WI38 (cell line): ENCODE measurements at regions not wholly inside any gene's neighbourhood (a gene's known extent, or its start where the extent isn't known, plus 50 kb on each side); places are given as distances from the start of the nearest gene placed in this dataset.
"Not testable (repeated sequence)": the region's sequence is repeated elsewhere in the genome, so short reads cannot be mapped to it uniquely, and the experiment has no call there.

Experiments
- H3K4me3 ChIP-seq: 2 replicates; pipeline ENCODE4 v1.5.1; 2011; ENCODE audit warnings: low read depth, mild to moderate bottlenecking, control low read depth, low read length
- CTCF ChIP-seq: IDR thresholded peaks from 2 replicates; pipeline ENCODE4 v1.5.1; 2012; ENCODE audit warnings: low read depth, mild to moderate bottlenecking, control low read depth, low read length

DNA sequence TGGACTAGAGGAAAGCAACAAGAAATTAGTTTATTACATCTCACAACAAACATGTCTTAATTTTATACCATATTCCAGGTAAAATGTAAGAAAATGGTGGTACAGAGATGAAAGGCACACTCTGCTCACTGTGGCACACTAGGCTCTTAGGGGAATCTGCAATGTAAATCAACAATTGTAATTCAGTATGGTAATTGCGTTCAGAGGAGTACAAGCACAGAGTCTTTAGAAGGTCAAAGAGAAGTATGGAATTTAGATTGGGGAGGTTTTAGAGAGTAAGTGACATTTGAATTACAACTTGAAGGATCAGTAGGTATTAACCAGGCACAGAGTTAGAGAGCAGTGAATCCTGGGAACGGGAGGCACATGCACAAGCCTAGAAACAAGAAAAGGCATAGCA lies 694.0 kb upstream of the USP15 start:
- H3K4me3 ChIP-seq = no peak overlapping the region
- TF ChIP-seq CTCF = no peak

- no peak for TF ChIP-seq CTCF
Measured at GRCh38 chr12:61574339-61574738, 685.9 kb upstream of the USP15 start.

GRCh38 chr12:61584943-61585342 lies 675.3 kb upstream of the USP15 start:
- no peak overlapping the region for H3K4me3 ChIP-seq
- TF ChIP-seq CTCF = no peak

More at GRCh38 chr12:61574339-61574738, 685.9 kb upstream of the USP15 start:
- H3K4me3 ChIP-seq = no peak overlapping the region

DNA sequence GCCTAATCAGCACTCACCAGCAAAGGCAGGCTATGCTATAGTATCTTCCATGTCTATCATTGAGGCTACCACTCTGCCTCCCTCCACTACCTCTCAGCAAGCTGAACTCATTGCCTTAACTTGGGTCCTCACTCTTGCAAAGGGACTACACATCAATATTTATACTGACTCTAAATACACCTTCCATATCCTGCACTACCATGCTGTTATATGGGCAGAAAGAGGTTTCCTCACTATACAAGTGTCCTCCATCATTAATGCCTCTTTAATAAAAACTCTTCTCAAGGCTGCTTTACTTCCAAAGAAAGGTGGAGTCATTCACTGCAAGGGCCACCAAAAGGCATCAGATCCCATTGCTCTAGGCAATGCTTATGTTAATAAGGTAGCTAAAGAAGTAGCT lies 669.3 kb upstream of the USP15 start:
- H3K4me3 ChIP-seq = not testable (repeated sequence)

DNA sequence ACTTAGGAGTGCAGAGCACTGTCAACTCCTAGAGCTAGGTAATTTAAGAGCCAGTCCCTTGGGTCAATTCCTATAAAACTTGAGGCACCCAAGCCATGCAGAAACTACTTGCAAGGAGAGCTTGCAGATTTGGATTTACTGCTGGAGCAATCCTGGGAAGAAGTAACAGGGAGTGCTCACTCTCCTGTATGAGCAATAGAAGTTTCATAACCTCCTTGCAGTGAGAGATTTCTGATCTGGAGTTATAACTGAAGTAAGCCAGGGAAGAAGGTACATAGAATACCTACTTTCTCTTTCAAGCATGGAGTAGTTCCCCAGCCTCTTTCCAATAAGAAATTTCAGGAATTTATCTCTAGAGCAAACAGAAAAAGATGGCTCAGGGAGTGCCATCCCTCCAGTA lies 650.1 kb upstream of the USP15 start:
- H3K4me3 ChIP-seq = no peak overlapping the region
- no peak for TF ChIP-seq CTCF

- no peak for TF ChIP-seq CTCF
- no peak overlapping the region for H3K4me3 ChIP-seq
Measured at GRCh38 chr12:61629702-61630101, 630.5 kb upstream of the USP15 start.

GRCh38 chr12:61646639-61647038 lies 613.6 kb upstream of the USP15 start:
- TF ChIP-seq CTCF = no peak
- no peak overlapping the region for H3K4me3 ChIP-seq

DNA sequence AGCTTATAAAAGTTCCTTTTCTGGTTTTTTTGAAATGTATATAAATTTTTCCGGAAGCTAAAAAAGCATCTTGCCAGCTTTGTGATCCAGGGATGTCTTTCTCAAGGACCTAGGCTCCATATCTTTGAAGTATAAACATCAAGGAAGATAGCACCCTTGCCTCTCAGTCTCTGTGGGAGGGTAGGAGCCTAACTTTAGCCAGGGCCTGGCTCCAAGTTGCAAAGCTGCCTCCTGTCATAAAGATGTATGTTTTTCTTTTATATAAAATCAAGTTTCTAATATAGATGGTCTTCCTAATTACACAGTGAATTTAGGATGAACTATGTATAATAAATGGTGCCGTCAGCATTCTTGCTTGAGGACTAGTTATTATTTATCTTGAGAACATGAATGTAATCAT lies 612.6 kb upstream of the USP15 start:
- no peak for TF ChIP-seq CTCF
- no peak overlapping the region for H3K4me3 ChIP-seq
